Type B pancreatic cell (in vitro differentiated cells): ENCODE measurements at regions not wholly inside any gene's neighbourhood (a gene's known extent, or its start where the extent isn't known, plus 50 kb on each side); places are given as distances from the start of the nearest gene placed in this dataset.

ENCODE experiments used
- DNase-seq: peaks from one replicate; pipeline ENCODE4 v3.0.0; 2021; ENCODE audit warnings: mixed read lengths; ENCODE audit not compliant: unreplicated experiment; ENCODE audit errors: extremely low spot score
- H3K27ac Mint-ChIP-seq: 2 replicates; pipeline ENCODE4 v1.8.0; 2021; ENCODE audit warnings: mild to moderate bottlenecking, mixed read lengths
- H3K27me3 Mint-ChIP-seq: 2 replicates; pipeline ENCODE4 v1.8.0; 2021; ENCODE audit warnings: mixed read lengths
- H3K36me3 Mint-ChIP-seq: 2 replicates; pipeline ENCODE4 v1.8.0; 2021; ENCODE audit warnings: mixed read lengths
- H3K4me1 Mint-ChIP-seq: one replicate; pipeline ENCODE4 v1.8.0; 2021; ENCODE audit warnings: mixed read lengths; ENCODE audit not compliant: unreplicated experiment
- H3K4me3 Mint-ChIP-seq: 2 replicates; pipeline ENCODE4 v1.8.0; 2021; ENCODE audit warnings: mild to moderate bottlenecking, mixed read lengths
- H3K9me3 Mint-ChIP-seq: 2 replicates; pipeline ENCODE4 v1.8.0; 2021; ENCODE audit warnings: mixed read lengths
- TF ChIP-seq, protein P1 (sequence below): fragments of 200-600 bp; sonication (generic); conservative IDR thresholded peaks from 2 replicates; pipeline ENCODE4 v1.5.0; 2021; ENCODE audit warnings: antibody characterized with exemption, mild to moderate bottlenecking

DNA sequence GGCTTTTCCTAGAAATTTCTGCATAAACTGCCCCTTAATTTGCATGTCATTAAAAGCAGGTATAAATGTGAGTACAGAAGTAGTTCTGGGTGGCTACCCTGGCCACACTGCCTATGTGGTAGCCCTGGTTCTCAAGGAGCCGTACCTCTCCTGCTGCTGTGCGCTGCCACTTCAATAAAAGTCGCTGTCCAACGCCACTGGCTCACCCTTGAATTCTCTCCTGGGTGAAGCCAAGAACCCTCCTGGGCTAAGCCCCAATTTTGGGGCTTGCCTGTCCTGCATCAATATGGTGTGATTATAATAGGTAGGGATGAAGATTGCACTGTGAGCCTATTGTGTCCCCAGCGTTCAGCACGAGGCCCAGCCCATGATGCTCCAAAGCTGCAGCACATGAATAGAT lies 65.6 kb upstream of the C1orf174 start:
- no peak overlapping the region for H3K27ac Mint-ChIP-seq
- TF ChIP-seq, protein P1, sequence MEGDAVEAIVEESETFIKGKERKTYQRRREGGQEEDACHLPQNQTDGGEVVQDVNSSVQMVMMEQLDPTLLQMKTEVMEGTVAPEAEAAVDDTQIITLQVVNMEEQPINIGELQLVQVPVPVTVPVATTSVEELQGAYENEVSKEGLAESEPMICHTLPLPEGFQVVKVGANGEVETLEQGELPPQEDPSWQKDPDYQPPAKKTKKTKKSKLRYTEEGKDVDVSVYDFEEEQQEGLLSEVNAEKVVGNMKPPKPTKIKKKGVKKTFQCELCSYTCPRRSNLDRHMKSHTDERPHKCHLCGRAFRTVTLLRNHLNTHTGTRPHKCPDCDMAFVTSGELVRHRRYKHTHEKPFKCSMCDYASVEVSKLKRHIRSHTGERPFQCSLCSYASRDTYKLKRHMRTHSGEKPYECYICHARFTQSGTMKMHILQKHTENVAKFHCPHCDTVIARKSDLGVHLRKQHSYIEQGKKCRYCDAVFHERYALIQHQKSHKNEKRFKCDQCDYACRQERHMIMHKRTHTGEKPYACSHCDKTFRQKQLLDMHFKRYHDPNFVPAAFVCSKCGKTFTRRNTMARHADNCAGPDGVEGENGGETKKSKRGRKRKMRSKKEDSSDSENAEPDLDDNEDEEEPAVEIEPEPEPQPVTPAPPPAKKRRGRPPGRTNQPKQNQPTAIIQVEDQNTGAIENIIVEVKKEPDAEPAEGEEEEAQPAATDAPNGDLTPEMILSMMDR, result no peak
- no peak overlapping the region for H3K4me3 Mint-ChIP-seq
- H3K9me3 Mint-ChIP-seq, result peaks cover 8% of the 10 kb centered on the region
- no peak for DNase-seq
- no peaks in the 10 kb centered on the region for H3K4me1 Mint-ChIP-seq
- H3K36me3 Mint-ChIP-seq, result no peaks in the 10 kb centered on the region
- H3K27me3 Mint-ChIP-seq, result peaks cover 16% of the 10 kb centered on the region

DNA sequence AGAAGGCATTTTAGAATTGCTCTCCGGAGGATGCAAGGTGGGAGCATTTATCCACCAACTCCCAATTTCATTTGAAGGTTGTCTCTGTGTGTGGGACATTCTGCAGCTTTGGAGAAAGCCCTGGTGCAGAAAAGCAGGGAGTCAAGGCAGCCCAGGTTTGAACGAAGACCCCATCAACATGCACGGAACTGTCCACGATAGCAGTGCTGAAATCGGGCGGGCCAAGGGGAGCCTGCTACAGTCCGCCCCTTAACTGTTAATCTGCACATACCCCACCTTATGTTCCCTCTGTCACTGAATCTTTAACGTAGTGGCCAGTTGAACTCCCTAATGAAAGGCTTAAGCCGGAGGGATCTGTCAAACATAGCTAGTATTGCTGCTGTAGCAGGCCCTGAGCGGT lies 68.8 kb upstream of the C1orf174 start:
- no peaks in the 10 kb centered on the region for H3K4me1 Mint-ChIP-seq
- TF ChIP-seq, protein P1, result no peak
- no peak overlapping the region for H3K4me3 Mint-ChIP-seq
- no peak overlapping the region for H3K27ac Mint-ChIP-seq
- no peak for DNase-seq
- no peaks in the 10 kb centered on the region for H3K36me3 Mint-ChIP-seq
- H3K27me3 Mint-ChIP-seq, result peaks cover 22% of the 10 kb centered on the region
- H3K9me3 Mint-ChIP-seq, result peaks cover 8% of the 10 kb centered on the region

DNA sequence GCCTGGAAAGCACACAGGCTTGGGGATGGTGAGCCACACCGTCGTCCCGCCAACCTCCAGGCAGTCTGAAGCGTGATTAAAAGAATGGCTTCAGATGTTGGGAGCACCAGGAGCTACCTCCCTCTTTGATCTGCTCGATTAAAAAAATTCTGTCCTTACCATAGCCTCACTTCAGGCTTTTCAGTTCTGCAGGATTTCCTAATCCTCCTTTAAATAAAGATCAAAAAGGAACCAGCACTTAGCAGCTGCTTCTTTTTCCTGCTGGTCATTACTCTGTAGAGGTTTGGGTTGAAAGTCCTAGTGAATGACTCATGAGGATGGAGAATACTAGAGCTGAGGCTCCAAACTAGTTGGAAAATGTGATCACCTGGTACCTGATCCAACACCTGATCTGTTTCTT lies 71.9 kb upstream of the C1orf174 start:
- H3K36me3 Mint-ChIP-seq, result no peaks in the 10 kb centered on the region
- TF ChIP-seq, protein P1, result no peak
- H3K9me3 Mint-ChIP-seq, result no peaks in the 10 kb centered on the region

DNA sequence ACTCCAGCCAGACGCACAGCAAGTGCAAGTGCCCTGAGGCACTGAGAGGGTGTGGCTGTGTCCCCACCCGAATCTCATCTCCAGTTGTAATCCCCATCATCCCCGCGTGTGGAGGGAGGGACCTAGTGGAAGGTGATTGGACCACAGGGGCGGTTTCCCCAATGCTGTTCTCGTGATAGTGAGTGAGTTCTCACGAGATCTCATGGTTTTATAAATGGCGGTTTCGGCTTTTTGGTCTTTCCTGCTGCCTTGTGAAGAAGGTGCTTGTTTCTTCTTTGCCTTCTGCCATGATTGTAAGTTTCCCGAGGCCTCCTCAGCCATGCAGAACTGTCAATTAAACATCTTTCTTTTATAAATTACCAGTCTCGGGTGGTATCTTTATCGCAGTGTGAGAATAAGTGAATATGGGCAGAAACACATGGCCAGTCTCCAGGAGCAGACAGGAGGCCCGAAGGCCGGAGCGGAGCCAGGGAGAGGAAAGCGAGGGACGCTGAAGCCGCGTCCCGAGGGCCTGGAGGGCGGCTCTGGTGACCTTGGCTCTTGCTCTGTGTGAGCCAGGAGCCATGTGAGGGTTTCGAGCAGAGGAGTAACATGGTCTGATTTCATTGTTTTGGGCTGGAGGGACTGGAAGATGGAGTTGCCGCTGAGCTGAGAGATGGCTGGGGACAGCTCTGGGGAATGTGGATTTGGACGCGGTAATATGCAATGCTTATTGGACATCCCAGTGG lies 76.0 kb upstream of the C1orf174 start:
- DNase-seq, result no peak
- Mint-ChIP-seq H3K4me1 (peaks cover 4% of the 10 kb centered on the region), H3K36me3 (no peaks in the 10 kb centered on the region), H3K4me3 (no peak overlapping the region), H3K27ac (no peak overlapping the region), H3K9me3 (no peaks in the 10 kb centered on the region), H3K27me3 (peaks cover 11% of the 10 kb centered on the region)
- TF ChIP-seq, protein P1, result no peak

More for the DNA sequence above, 71.9 kb upstream of the C1orf174 start:
- Mint-ChIP-seq H3K4me3 (no peak overlapping the region), H3K27ac (no peak overlapping the region), H3K4me1 (no peaks in the 10 kb centered on the region), H3K27me3 (peaks cover 28% of the 10 kb centered on the region)
- no peak for DNase-seq

DNA sequence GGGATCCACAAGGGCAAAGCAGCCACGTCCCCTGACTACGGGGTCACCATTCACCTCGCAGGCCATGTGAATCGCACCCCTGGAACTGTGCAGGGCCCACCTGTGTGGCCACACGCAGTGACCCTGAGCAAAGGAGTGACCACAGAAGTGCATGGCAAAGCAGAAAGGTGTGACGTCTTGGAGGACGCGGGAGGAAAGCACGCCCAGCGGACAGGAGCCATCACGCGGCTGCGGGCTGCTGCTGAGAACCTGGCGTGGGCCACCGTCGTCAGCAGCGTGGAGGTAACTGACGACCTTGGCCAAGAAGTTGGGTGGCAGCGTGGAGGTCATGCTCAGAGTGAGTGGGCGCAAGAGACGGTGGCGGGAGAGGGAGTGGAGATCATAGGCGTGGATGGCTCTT lies 76.7 kb upstream of the C1orf174 start:
- Mint-ChIP-seq H3K4me3 (no peak overlapping the region), H3K9me3 (no peaks in the 10 kb centered on the region), H3K4me1 (peaks cover 4% of the 10 kb centered on the region), H3K36me3 (no peaks in the 10 kb centered on the region), H3K27ac (no peak overlapping the region), H3K27me3 (peaks cover 9% of the 10 kb centered on the region)
- TF ChIP-seq, protein P1, result no peak
- DNase-seq, result no peak
